HepG2 (cell line): ENCODE measurements at regions not wholly inside any gene's neighbourhood (a gene's known extent, or its start where the extent isn't known, plus 50 kb on each side); places are given as distances from the start of the nearest gene placed in this dataset.

Source experiments
- ATAC-seq: fragments of 200-7000 bp; cut with Tn5 transposase; 3 replicates; pipeline ENCODE4 v1.9.1; 2020; ENCODE audit warnings: mild to moderate bottlenecking, moderate library complexity
- BruUV-seq: library from RNA; stranded (reverse); fragments of 400-500 nt; replicated peaks from 2 replicates; lab custom pipeline; 2021; lab: Mats Ljungman, UMichigan
- CTCF ChIA-PET: fragments of 300-600 bp; formaldehyde crosslinking; extraction: SDS; loops from one replicate; lab custom pipeline; 2021; ENCODE audit warnings: low total read pairs, inconsistent platforms, low intra/inter-chr PET ratio; lab: Yijun Ruan, JAX
- POLR2A ChIA-PET: fragments of 350-600 bp; sonication (Branson Sonifier 250); formaldehyde crosslinking; loops from one replicate; lab custom pipeline; 2020; ENCODE audit warnings: antibody characterized with exemption, inconsistent platforms; lab: Yijun Ruan, JAX
- DNase-seq: peaks from one replicate; pipeline ENCODE4 v3.0.0-alpha.2; 2015; ENCODE audit warnings: low spot score
- FAIRE-seq: peaks from 3 replicates; lab custom pipeline; 2011; peaks lifted over from hg19 to GRCh38; lab: Jason Lieb, UNC
- H2AFZ ChIP-seq: one replicate; pipeline ENCODE4 v1.6.1; 2011; ENCODE audit warnings: low read length, inconsistent platforms
- H3K27ac ChIP-seq: fragments of 300-600 bp; 3 replicates; pipeline ENCODE4 v1.8.0; 2011; ENCODE audit warnings: mixed run types, mild to moderate bottlenecking, mixed read lengths, low read length, inconsistent platforms; ENCODE audit not compliant: insufficient read depth; ENCODE audit errors: extremely low read length
- H3K27me3 ChIP-seq, 2 experiments: fragments of 200-600 bp in 1 of 2; 2 replicates in 1 of 2; 3 replicates in 1 of 2; pipeline versions ENCODE4 v1.6.0 to v1.8.0; 2011; ENCODE audit warnings: low read length in 2 of 2, mild to moderate bottlenecking in 2 of 2, moderate library complexity in 2 of 2, inconsistent platforms in 1 of 2; ENCODE audit not compliant: insufficient read depth in 2 of 2, control insufficient read depth in 1 of 2
- H3K36me3 ChIP-seq, 2 experiments: fragments of 200-600 bp in 1 of 2; replicated peaks in 1 of 2; 2 replicates in 1 of 2; 3 replicates in 1 of 2; pipeline versions ENCODE4 v1.5.1 to v1.8.0; 2011; ENCODE audit warnings: low read length in 2 of 2, inconsistent platforms in 1 of 2; ENCODE audit not compliant: insufficient read depth in 2 of 2, control insufficient read depth in 1 of 2
- H3K4me1 ChIP-seq: 2 replicates; pipeline ENCODE4 v1.5.1; 2012; ENCODE audit warnings: low read length, inconsistent platforms; ENCODE audit not compliant: insufficient read depth
- H3K4me2 ChIP-seq: 2 replicates; pipeline ENCODE4 v1.6.0; 2011; ENCODE audit warnings: low read depth, low read length, inconsistent platforms
- H3K4me3 ChIP-seq, 3 experiments: fragments of 200-600 bp in 1 of 3; sonication (generic), shearing (Covaris generic) in 1 of 3; replicated peaks in 1 of 3; 2 replicates each; pipeline ENCODE4 v1.5.1; 2011 to 2016; ENCODE audit warnings: low read length in 3 of 3, inconsistent platforms in 2 of 3, low read depth in 2 of 3, mild to moderate bottlenecking in 2 of 3, control low read depth in 1 of 3, mixed read lengths in 1 of 3; ENCODE audit not compliant: insufficient read depth in 1 of 3
- H3K79me2 ChIP-seq: one replicate; pipeline ENCODE4 v1.6.1; 2011; ENCODE audit warnings: low read length, inconsistent platforms; ENCODE audit not compliant: insufficient read depth
- H3K9ac ChIP-seq: 2 replicates; pipeline ENCODE4 v1.6.0; 2011; ENCODE audit warnings: mild to moderate bottlenecking, low read depth, low read length, inconsistent platforms; ENCODE audit not compliant: insufficient read depth
- H3K9me3 ChIP-seq: 2 replicates; pipeline ENCODE4 v1.5.1; 2012; ENCODE audit warnings: mild to moderate bottlenecking, low read length
- H4K20me1 ChIP-seq: 2 replicates; pipeline ENCODE4 v1.6.0; 2011; ENCODE audit warnings: inconsistent platforms, mild to moderate bottlenecking, low read length, moderate library complexity; ENCODE audit not compliant: insufficient read depth
- ESRRA ChIP-seq: sonication (generic); formaldehyde crosslinking; IDR thresholded peaks from 2 replicates; pipeline ENCODE4 v1.5.1; 2020; ENCODE audit warnings: mild to moderate bottlenecking, low read depth, missing genetic modification reagents
- EZH2 ChIP-seq: conservative IDR thresholded peaks from 2 replicates; pipeline ENCODE4 v1.6.1; 2012; ENCODE audit warnings: mild to moderate bottlenecking, low read depth, low read length, moderate library complexity
- HOXA7 ChIP-seq: sonication (generic); formaldehyde crosslinking; IDR thresholded peaks from 2 replicates; pipeline ENCODE4 v1.8.1; 2022; ENCODE audit warnings: mild to moderate bottlenecking, missing genetic modification reagents, moderate library complexity
- KDM5B ChIP-seq: sonication (generic); formaldehyde crosslinking; IDR thresholded peaks from 2 replicates; pipeline ENCODE4 v1.4.0; 2020; ENCODE audit warnings: missing genetic modification reagents, mild to moderate bottlenecking, borderline replicate concordance
- NFYC ChIP-seq: IDR thresholded peaks from 2 replicates; pipeline ENCODE4 v1.6.1; 2016; ENCODE audit warnings: missing genetic modification reagents, missing compliant biosample characterization
- REXO4 ChIP-seq: sonication (generic); formaldehyde crosslinking; IDR thresholded peaks from 2 replicates; pipeline ENCODE4 v1.8.0; 2022; ENCODE audit warnings: missing genetic modification reagents, mild to moderate bottlenecking, borderline replicate concordance
- ZFP91 ChIP-seq: sonication (generic); formaldehyde crosslinking; IDR thresholded peaks from 2 replicates; pipeline ENCODE4 v1.9.0; 2022; ENCODE audit warnings: missing genetic modification reagents, mild to moderate bottlenecking, borderline replicate concordance
- ZNF136 ChIP-seq: sonication (generic); formaldehyde crosslinking; IDR thresholded peaks from 2 replicates; pipeline ENCODE4 v1.8.1; 2022; ENCODE audit warnings: low read depth, mild to moderate bottlenecking, moderate library complexity, missing genetic modification reagents
- WGBS: methylation state at CpG from one replicate; pipeline ENCODE4 v1.1.6; 2017; ENCODE audit warnings: low lambda C conversion rate; 5-methylcytosine and 5-hydroxymethylcytosine counted together
- in situ Hi-C: cut with HindIII; loops from 2 replicates; pipeline ENCODE4 v1.10.0; 2017; ENCODE audit warnings: low pct_unique_long_range_greater_than_20kb; ENCODE audit not compliant: extremely low pct_ligation_motif_present
- intact Hi-C: fragments of 100-400 bp; cut with micrococcal nuclease; formaldehyde crosslinking; loops from one replicate; pipeline ENCODE4 v1.10.0; 2022; ENCODE audit not compliant: unreplicated experiment
- small RNA-seq, 3 experiments: library from RNA; depleted of rRNA; stranded (forward); fragments of <200 nt; gene quantifications; one replicate each; pipeline ENCODE3, GENCODE V24; 2012; ENCODE audit warnings: low read depth in 2 of 3, low replicate concordance in 1 of 3; ENCODE audit not compliant: insufficient read length in 3 of 3, insufficient read depth in 2 of 3

- TF ChIP-seq KDM5B (CRISPR knock-in tag) = no peak
These were observed 51.3 kb upstream of the CYRIA start (continued) for GRCh38 chr2:16716944-16717343.

DNA sequence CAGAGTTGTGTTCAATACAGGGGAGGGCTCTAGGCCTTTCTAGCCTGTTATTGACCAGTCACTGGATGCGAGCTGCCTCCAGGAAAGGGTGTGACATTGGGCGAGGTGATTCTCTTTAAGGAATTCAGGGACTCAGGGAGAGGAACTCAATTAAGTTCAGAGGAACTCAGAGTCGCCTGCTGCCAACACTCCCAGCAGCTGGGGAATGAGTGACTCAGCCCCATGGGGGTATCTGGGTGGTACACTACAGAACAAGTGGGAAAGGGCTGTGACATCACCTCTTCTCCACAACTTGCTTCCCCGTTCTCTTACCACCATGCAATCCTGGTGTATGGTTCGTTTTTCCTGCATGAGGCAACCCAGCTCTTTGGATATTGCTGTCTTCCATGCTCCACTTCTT, 50.4 kb upstream of the CYRIA start:
- Histone ChIP-seq H3K4me2 (no peak overlapping the region), H4K20me1 (no peaks in the 10 kb centered on the region), H3K79me2 (no peaks in the 10 kb centered on the region), H3K36me3 (no peaks in the 10 kb centered on the region), H3K27me3 (0 out of 5 replicates have a peak, but pooled peaks cover 0 to 2% of the 10 kb centered on the region in 2 experiments), H3K4me3 (no peak overlapping the region), H3K9ac (no peak overlapping the region), H2AFZ (no peak overlapping the region), H3K9me3 (no peaks in the 10 kb centered on the region), H3K27ac (no peak overlapping the region), H3K4me1 (no peaks in the 10 kb centered on the region)
- in situ Hi-C loops (no loop called here), intact Hi-C loops (no loop called here)
- ChIA-PET CTCF (no interaction called here), POLR2A (no interaction called here)
- no peak for TF ChIP-seq HOXA7 (CRISPR knock-in tag)
- TF ChIP-seq ESRRA (CRISPR knock-in tag) = no peak
- no peak for TF ChIP-seq NFYC (CRISPR knock-in tag)
- TF ChIP-seq ZNF136 (CRISPR knock-in tag) = no peak
- TF ChIP-seq ZFP91 (CRISPR knock-in tag) = no peak
- TF ChIP-seq EZH2 = no peak
- no peak for TF ChIP-seq REXO4 (CRISPR knock-in tag)
- FAIRE-seq (no peak), DNase-seq (no peak), ATAC-seq (no peak)
- no TSS peak for BruUV-seq
- 15% methylated on average over 3 of the region's 5 CpGs for WGBS

Small RNA genes in the stretch of these regions (small RNA-seq; reads per million reads assigned to genes)
- gene RN7SKP168 = 0 reads per million in 3 experiments
